Esophagus squamous epithelium (tissue), 5 donors: ENCODE measurements at regions not wholly inside any gene's neighbourhood (a gene's known extent, or its start where the extent isn't known, plus 50 kb on each side); places are given as distances from the start of the nearest gene placed in this dataset.

Experiments used
- DNase-seq: peaks from one replicate; lab custom pipeline; 2025; lab: John Stamatoyannopoulos, UW
- H3K27ac ChIP-seq, 4 donors: fragments of 200-600 bp; sonication (generic); one replicate each; pipeline ENCODE4 v1.5.1; 2016 to 2019; ENCODE audit warnings: mild to moderate bottlenecking in 1 of 4
- H3K27me3 ChIP-seq, 4 donors: fragments of 200-600 bp; sonication (generic); 1 replicate in 3 of 4; 2 replicates in 1 of 4; pipeline versions ENCODE4 v1.5.1 to v1.6.0; 2017 to 2021; ENCODE audit warnings: antibody characterized with exemption in 1 of 4
- H3K36me3 ChIP-seq, 3 donors: fragments of 200-600 bp; sonication (generic); one replicate each; pipeline ENCODE4 v1.5.1; 2016 to 2019
- H3K4me1 ChIP-seq, 3 donors: fragments of 200-600 bp; sonication (generic); one replicate each; pipeline ENCODE4 v1.5.1; 2017 to 2019
- H3K4me3 ChIP-seq, 4 donors: fragments of 200-600 bp; sonication (generic); 1 replicate in 3 of 4; 2 replicates in 1 of 4; pipeline ENCODE4 v1.5.1; 2016 to 2019; ENCODE audit warnings: mild to moderate bottlenecking in 2 of 4, moderate library complexity in 1 of 4
- H3K9me3 ChIP-seq, 3 donors: fragments of 200-600 bp; sonication (generic); one replicate each; pipeline ENCODE4 v1.5.1; 2016 to 2019
- POLR2A ChIP-seq, 4 donors: fragments of 450-650 bp; IDR thresholded peaks; one replicate each; pipeline ENCODE4 v1.6.1; 2017; ENCODE audit warnings: antibody characterized with exemption in 4 of 4, mild to moderate bottlenecking in 4 of 4, moderate library complexity in 3 of 4
- WGBS, 2 donors: methylation state at CpG; one replicate each; pipeline ENCODE4 v1.1.5; 2018; 5-methylcytosine and 5-hydroxymethylcytosine counted together
- intact Hi-C: fragments of 100-400 bp; cut with DNase I; formaldehyde crosslinking; loops from one replicate; pipeline ENCODE4 v1.15.0; 2022
- TF ChIP-seq, protein P1 (sequence below), 6 experiments: fragments of 450-650 bp in 4 of 6; fragments of 200-600 bp in 2 of 6; sonication (generic) in 2 of 6; IDR thresholded peaks; one replicate each; pipeline ENCODE4 v1.5.1; 2016 to 2019; ENCODE audit warnings: antibody characterized with exemption in 6 of 6, mild to moderate bottlenecking in 4 of 6, moderate library complexity in 4 of 6
- donor health status: DM: yes; HTN: yes; CAD: no.

DNA sequence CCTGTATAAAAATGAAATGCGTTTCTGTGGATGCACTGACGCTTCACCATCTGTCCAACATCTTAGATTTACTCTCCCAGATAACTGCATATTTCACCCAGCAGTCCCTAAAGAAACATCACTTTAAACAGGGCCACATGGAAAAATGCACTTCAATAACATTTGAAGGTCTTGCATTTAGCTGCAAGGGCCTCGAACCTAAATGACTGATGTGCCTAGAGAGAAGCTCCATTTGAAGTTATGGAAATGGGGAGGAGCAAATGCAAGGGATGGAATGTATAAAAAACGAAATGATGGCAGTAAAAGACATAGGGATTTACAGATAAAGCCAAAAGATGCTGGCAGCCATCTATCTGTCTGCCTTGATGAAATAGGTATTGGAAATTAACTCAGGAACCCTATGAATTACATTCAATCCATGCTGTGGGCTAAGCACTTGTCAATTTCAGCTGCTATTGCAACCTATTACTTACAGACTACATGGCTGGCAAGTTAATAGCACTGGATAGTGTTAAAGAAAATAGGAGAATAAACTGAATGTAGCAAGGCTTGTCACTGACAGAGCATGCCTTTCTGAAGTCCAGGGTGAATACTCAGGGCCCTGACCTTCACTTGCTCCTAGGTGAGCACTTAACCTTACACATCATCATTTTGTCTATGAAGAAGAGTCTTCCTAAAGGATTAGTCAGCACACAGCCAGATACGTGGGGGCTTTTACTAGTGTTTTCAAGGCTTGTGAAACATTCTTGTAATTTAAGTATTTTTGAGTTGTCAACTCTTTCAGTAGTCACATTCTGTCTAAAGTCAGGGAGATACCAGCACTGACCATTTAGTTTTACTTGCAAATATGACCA is 963.4 kb downstream of the PCDH17 start:
- H3K9me3 ChIP-seq, result no peaks in the 10 kb centered on the region
- 49 to 52% methylated on average over 5 of the region's 5 CpGs for WGBS, 2 donors
- intact Hi-C loops, result no loop called here

DNA sequence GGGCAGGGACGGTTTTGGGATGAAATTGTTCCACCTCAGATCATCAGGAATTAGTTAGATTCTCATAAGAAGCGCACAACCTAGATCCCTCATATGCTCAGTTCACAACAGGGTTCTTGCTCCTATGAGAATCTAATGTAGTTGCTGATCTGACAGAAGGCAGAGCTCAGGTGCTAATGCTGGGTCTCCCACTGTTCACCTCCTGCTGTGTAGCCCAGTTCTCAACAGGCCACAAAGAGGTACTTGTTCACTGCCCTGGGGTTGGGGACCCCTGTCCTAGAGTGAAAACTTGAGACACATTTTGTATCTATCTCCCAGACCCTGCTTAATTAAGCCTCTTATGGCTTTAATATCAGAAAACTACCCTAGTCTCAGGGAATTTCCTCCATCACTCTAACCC is 966.0 kb downstream of the PCDH17 start:
- Histone ChIP-seq H3K4me3 (no peak overlapping the region), H3K36me3 (no peaks in the 10 kb centered on the region), H3K4me1 (no peaks in the 10 kb centered on the region), H3K9me3 (no peaks in the 10 kb centered on the region), H3K27me3 (no peaks in the 10 kb centered on the region), H3K27ac (no peak overlapping the region)
- intact Hi-C loops, result no loop called here
- no peak for TF ChIP-seq POLR2A (IDR thresholded peaks at IDR 0.05)
- TF ChIP-seq, protein P1, sequence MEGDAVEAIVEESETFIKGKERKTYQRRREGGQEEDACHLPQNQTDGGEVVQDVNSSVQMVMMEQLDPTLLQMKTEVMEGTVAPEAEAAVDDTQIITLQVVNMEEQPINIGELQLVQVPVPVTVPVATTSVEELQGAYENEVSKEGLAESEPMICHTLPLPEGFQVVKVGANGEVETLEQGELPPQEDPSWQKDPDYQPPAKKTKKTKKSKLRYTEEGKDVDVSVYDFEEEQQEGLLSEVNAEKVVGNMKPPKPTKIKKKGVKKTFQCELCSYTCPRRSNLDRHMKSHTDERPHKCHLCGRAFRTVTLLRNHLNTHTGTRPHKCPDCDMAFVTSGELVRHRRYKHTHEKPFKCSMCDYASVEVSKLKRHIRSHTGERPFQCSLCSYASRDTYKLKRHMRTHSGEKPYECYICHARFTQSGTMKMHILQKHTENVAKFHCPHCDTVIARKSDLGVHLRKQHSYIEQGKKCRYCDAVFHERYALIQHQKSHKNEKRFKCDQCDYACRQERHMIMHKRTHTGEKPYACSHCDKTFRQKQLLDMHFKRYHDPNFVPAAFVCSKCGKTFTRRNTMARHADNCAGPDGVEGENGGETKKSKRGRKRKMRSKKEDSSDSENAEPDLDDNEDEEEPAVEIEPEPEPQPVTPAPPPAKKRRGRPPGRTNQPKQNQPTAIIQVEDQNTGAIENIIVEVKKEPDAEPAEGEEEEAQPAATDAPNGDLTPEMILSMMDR (IDR thresholded peaks at IDR 0.05), result no peak
- WGBS, 2 donors, result 69 to 86% methylated on average over 2 of the region's 2 CpGs
- no peak for DNase-seq

More for the DNA sequence above, 963.4 kb downstream of the PCDH17 start:
- Histone ChIP-seq H3K27ac (no peak overlapping the region), H3K27me3 (no peaks in the 10 kb centered on the region), H3K36me3 (no peaks in the 10 kb centered on the region), H3K4me3 (no peak overlapping the region), H3K4me1 (no peaks in the 10 kb centered on the region)
- no peak for DNase-seq
- TF ChIP-seq POLR2A (IDR thresholded peaks at IDR 0.05), result no peak
- TF ChIP-seq, protein P1 (IDR thresholded peaks at IDR 0.05), result no peak

DNA sequence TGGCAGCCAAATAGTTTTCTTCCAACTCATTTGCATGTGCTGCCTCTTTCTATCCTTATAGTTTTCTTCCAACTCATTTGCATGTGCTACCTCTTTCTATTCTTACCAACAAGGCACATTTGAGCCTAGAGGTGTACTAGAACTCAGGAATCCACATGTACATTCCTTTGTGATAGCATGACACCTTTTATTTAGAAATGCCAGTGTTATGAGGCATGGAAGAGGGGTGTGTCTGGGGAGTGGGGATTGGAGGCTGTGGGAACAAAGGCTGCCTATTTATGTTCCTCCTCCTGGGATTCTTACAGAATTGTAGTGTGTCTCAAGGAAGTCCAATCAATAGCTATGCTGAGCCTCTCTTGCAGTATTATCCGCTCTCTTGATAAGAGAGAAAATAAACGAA is 966.7 kb downstream of the PCDH17 start:
- no peaks in the 10 kb centered on the region for H3K9me3 ChIP-seq
- TF ChIP-seq POLR2A (IDR thresholded peaks at IDR 0.05), result no peak
- TF ChIP-seq, protein P1 (IDR thresholded peaks at IDR 0.05), result no peak
- no peaks in the 10 kb centered on the region for H3K36me3 ChIP-seq
- no peak for DNase-seq
- intact Hi-C loops, result no loop called here
- 66 to 85% methylated on average over 2 of the region's 2 CpGs for WGBS, 2 donors
- no peaks in the 10 kb centered on the region for H3K4me1 ChIP-seq
- H3K4me3 ChIP-seq, result no peak overlapping the region
- no peak overlapping the region for H3K27ac ChIP-seq
- no peaks in the 10 kb centered on the region for H3K27me3 ChIP-seq

DNA sequence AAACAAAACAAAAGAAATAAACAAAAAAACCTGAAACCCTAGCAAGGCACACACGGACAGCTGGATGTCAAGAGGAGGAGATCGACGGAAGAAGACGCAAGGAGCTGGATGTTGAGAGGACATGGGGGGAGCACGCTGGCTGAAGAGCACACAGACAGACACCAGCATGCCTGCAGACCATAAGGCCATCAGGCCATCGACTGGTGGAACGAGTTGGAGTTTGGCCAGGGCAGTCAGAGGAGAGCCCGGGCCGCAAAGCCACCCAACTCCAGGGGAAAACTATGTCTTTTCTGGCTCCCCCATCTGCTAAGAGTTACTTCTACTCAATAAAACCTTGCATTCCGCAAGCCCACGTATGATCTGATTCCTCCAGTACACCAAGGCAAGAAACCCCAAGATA is 979.6 kb downstream of the PCDH17 start:
- no peak for TF ChIP-seq POLR2A (IDR thresholded peaks at IDR 0.05)
- TF ChIP-seq, protein P1 (IDR thresholded peaks at IDR 0.05), result no peak

DNA sequence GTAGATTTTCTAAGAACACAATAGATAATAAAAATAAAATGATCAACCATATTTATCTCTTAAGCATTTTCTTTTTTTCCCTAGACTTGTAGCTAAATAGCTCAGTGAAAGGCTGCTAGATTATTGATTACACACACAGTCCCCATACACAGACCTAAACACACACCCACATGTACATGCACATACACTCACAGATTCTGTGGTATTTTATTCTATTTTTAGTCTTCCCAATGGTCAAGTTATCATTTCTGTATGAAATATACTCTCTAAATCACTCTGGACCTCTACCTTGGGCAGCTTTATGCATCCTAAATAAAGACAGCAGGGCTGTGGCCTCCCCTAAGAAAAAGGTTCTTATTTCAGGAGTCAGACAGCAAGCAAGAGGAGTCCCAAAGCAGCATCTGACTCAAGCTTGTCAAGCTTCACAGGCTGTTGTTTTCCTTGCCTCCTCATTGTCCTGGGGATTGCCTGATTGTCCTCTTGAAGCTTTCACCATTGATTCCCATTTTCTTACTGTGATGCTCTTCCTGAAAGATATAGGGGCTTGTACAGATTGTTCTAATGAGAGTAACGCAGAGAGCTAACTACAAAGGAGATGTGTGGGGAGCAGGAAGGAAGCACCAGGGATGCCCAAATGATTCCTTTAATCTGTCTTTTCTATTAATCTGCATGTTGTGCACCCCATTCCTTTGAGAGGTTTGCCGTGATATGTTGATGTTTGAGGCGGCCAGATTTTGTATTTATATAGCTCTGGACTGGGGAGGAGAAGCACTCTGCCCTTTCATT is 986.5 kb downstream of the PCDH17 start:
- no peak for TF ChIP-seq POLR2A (IDR thresholded peaks at IDR 0.05)
- TF ChIP-seq, protein P1 (IDR thresholded peaks at IDR 0.05), result no peak
- Histone ChIP-seq H3K27me3 (no peaks in the 10 kb centered on the region), H3K27ac (no peak overlapping the region), H3K9me3 (no peaks in the 10 kb centered on the region), H3K4me3 (no peak overlapping the region), H3K36me3 (no peaks in the 10 kb centered on the region), H3K4me1 (no peaks in the 10 kb centered on the region)
- 72 to 84% methylated on average over 3 of the region's 3 CpGs for WGBS, 2 donors
- intact Hi-C loops, result no loop called here
- no peak for DNase-seq

More for the DNA sequence above, 979.6 kb downstream of the PCDH17 start:
- Histone ChIP-seq H3K4me3 (no peak overlapping the region), H3K4me1 (no peaks in the 10 kb centered on the region), H3K27ac (no peak overlapping the region), H3K36me3 (no peaks in the 10 kb centered on the region), H3K9me3 (no peaks in the 10 kb centered on the region), H3K27me3 (no peaks in the 10 kb centered on the region)
- DNase-seq, result no peak
- intact Hi-C loops, result no loop called here
- whole genome bisulfite sequencing, 2 donors, result 86 to 89% methylated on average over 11 of the region's 11 CpGs
